Right atrium auricular region (tissue), 2 donors: ENCODE measurements at regions not wholly inside any gene's neighbourhood (a gene's known extent, or its start where the extent isn't known, plus 50 kb on each side); places are given as distances from the start of the nearest gene placed in this dataset.

ENCODE experiments used
- DNase-seq: peaks from one replicate; pipeline ENCODE4 v3.0.0-alpha.2; 2019; ENCODE audit warnings: low spot score
- H3K27ac ChIP-seq, 2 donors: fragments of 200-600 bp; sonication (generic); 1 replicate in 1 of 2; 2 replicates in 1 of 2; pipeline ENCODE4 v1.5.1; 2016 to 2019
- H3K27me3 ChIP-seq, 2 donors: fragments of 200-600 bp; sonication (generic); one replicate each; pipeline versions ENCODE4 v1.5.1 to v1.6.0; 2017 to 2019
- H3K36me3 ChIP-seq: fragments of 200-600 bp; sonication (generic); one replicate; pipeline ENCODE4 v1.5.1; 2016
- H3K4me1 ChIP-seq, 2 donors: fragments of 200-600 bp; sonication (generic); one replicate each; pipeline versions ENCODE4 v1.5.1 to v1.6.0; 2017 to 2019
- H3K4me3 ChIP-seq, 2 donors: fragments of 200-600 bp; sonication (generic); 1 replicate in 1 of 2; 2 replicates in 1 of 2; pipeline ENCODE4 v1.5.1; 2017 to 2019; ENCODE audit warnings: mild to moderate bottlenecking in 1 of 2, moderate library complexity in 1 of 2
- H3K9me3 ChIP-seq, 2 donors: fragments of 200-600 bp; sonication (generic); one replicate each; pipeline ENCODE4 v1.5.1; 2019
- TF ChIP-seq, protein P1 (sequence below), 2 donors: fragments of 200-600 bp; sonication (generic); IDR thresholded peaks; one replicate each; pipeline ENCODE4 v1.5.1; 2019; ENCODE audit warnings: antibody characterized with exemption in 2 of 2

DNA sequence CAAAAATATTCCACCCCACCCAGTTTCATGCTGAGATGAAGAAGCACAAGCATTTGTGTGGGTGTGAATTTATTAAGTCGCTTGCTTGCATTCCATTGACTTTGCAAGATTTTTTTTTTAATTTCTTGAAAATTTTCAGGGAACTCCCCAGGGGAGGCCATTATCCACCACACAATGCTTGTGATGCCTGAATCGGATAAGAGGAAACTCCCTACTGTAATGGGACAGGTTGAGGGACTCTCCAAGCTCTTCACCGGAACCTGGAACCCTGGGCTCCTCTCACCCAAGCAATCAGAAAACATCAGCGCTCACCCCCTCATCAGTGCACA lies 153.6 kb upstream of the ZMIZ1 start:
- H3K9me3 ChIP-seq, result no peaks in the 10 kb centered on the region
- H3K4me3 ChIP-seq, result no peak overlapping the region
- TF ChIP-seq, protein P1, sequence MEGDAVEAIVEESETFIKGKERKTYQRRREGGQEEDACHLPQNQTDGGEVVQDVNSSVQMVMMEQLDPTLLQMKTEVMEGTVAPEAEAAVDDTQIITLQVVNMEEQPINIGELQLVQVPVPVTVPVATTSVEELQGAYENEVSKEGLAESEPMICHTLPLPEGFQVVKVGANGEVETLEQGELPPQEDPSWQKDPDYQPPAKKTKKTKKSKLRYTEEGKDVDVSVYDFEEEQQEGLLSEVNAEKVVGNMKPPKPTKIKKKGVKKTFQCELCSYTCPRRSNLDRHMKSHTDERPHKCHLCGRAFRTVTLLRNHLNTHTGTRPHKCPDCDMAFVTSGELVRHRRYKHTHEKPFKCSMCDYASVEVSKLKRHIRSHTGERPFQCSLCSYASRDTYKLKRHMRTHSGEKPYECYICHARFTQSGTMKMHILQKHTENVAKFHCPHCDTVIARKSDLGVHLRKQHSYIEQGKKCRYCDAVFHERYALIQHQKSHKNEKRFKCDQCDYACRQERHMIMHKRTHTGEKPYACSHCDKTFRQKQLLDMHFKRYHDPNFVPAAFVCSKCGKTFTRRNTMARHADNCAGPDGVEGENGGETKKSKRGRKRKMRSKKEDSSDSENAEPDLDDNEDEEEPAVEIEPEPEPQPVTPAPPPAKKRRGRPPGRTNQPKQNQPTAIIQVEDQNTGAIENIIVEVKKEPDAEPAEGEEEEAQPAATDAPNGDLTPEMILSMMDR (IDR thresholded peaks at IDR 0.05), result no peak

DNA sequence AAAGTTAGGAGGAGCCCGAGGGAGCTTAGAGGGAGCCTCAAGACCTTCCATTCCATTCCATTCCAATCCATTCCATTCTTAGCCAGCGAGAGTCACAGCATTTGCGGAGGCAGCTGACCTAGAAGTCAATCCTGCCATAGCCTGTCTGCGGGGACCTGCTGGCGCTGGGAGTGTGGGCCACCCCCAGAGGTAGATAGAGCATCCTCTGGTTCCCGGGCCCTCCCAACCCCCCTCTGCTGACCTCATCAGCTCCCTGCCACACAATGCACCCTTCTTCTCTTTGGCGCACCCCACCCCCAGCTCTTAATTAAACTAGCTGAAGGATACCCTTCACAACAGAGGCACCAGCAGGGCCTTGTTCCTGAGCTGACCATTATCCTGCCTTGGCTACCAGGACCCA lies 152.5 kb upstream of the ZMIZ1 start:
- Histone ChIP-seq H3K36me3 (no peaks in the 10 kb centered on the region), H3K27me3 (no peaks in the 10 kb centered on the region), H3K4me1 (no peaks in the 10 kb centered on the region), H3K4me3 (no peak overlapping the region), H3K27ac (no peak overlapping the region), H3K9me3 (no peaks in the 10 kb centered on the region)
- DNase-seq, result no peak
- TF ChIP-seq, protein P1 (IDR thresholded peaks at IDR 0.05), result no peak

More for the DNA sequence above, 153.6 kb upstream of the ZMIZ1 start:
- Histone ChIP-seq H3K4me1 (no peaks in the 10 kb centered on the region), H3K36me3 (no peaks in the 10 kb centered on the region), H3K27me3 (no peaks in the 10 kb centered on the region), H3K27ac (no peak overlapping the region)
- no peak for DNase-seq

DNA sequence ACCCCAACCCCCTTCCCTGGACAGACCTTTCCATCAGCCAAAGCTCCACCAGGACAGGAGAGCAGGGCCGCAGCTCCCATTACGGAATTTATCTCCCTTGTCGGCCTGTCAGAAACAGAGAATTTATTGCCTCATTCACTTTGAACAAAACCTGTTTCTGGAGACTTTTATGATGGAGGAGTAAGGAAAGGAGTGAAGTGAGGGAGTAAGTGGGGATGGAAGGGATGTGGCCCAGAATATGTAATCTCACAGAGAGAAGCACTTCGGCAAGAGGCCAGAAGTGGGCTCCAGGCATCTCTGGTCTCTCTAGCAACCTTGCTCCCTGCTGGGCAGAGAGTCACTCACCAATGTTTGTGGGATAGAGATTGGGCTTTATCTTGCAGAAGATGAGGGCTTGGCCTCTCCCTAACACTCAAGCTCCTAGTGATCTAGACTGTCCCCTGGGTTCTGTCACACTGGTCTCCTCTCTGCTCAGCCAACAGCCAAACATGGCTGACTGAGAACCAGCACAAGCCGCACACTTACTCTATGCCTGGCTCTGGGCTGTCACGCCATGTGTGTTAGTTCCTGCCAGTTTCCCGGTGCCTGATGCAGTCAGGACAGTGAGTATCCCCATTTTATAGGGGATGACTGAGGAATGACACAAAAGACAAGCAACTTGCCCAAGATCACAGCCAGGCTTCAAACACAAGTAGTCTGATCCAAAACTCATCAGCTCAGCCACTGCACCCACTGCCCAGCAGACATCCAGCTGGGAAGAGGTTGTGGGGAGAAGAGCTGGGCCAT lies 149.4 kb upstream of the ZMIZ1 start:
- H3K27me3 ChIP-seq, result no peaks in the 10 kb centered on the region
- TF ChIP-seq, protein P1 (IDR thresholded peaks at IDR 0.05), result no peak
- H3K27ac ChIP-seq, result no peak overlapping the region
- no peaks in the 10 kb centered on the region for H3K36me3 ChIP-seq
- no peak overlapping the region for H3K4me3 ChIP-seq
- peaks cover 0 to 8% of the 10 kb centered on the region in 2 donors for H3K4me1 ChIP-seq
- no peak for DNase-seq
- H3K9me3 ChIP-seq, result no peaks in the 10 kb centered on the region

DNA sequence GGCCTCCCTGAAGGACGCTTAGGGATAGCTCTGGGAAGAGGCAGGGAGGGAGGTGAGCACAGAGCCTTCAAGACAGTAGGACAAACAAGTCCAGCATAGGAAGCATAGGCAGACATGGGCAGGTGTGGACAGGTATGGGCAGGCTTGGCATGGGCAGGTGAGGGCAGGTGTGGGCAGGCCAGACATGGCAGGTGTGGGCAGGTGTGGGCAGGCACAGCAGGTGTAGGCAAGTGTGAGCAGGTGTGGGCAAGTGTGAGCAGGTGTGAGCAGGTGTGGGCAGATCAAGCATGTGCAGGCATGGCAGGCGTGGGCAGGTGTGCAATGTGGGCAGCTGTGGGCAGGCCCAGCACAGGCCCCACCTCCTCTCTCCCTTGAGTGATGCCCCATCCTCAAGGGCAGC lies 148.8 kb upstream of the ZMIZ1 start:
- Histone ChIP-seq H3K27me3 (no peaks in the 10 kb centered on the region), H3K27ac (no peak overlapping the region), H3K4me3 (no peak overlapping the region), H3K9me3 (no peaks in the 10 kb centered on the region), H3K4me1 (peaks cover 0 to 8% of the 10 kb centered on the region in 2 donors), H3K36me3 (no peaks in the 10 kb centered on the region)
- TF ChIP-seq, protein P1 (IDR thresholded peaks at IDR 0.05), result no peak
- no peak for DNase-seq

DNA sequence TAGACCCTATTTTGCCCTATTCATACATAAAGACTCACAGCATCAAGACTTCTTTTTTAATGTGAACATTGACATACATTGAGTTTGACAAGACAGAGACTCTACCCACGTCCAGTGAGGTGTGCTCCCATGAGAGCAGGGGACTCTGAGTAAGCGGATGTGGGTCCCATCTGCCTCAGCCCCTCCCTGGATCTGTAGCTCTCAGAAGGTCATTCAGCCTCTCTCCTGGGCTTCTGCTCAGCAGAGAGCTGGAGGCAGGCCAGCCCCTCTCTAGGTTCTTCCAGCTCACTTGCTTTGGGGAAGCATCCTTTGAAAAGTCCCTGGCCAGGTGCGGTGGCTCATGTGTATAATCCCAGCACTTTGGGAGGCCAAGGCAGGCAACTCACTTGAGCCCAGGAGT lies 146.9 kb upstream of the ZMIZ1 start:
- DNase-seq, result no peak
- H3K9me3 ChIP-seq, result no peaks in the 10 kb centered on the region
- H3K27ac ChIP-seq, result no peak overlapping the region
- H3K4me3 ChIP-seq, result no peak overlapping the region
- H3K36me3 ChIP-seq, result no peaks in the 10 kb centered on the region
- H3K4me1 ChIP-seq, result peaks cover 0 to 8% of the 10 kb centered on the region in 2 donors
- no peaks in the 10 kb centered on the region for H3K27me3 ChIP-seq
- TF ChIP-seq, protein P1 (IDR thresholded peaks at IDR 0.05), result no peak
